ENCODE measurements at regions not wholly inside any gene's neighbourhood (a gene's known extent, or its start where the extent isn't known, plus 50 kb on each side); places are given as distances from the start of the nearest gene placed in this dataset.

- Histone ChIP-seq H3K36me3 (replicated peaks in 1 of 2; ENCODE audit: control extremely low read depth in 1 of 2, control insufficient read depth in 1 of 2, extremely low read depth in 1 of 2, insufficient read depth in 2 of 2, low read length in 1 of 2) (no peaks in the 10 kb centered on the region), H3K79me2 (ENCODE audit: control insufficient read depth, insufficient read depth, low read length) (no peaks in the 10 kb centered on the region), H3K9ac (ENCODE audit: low read length) (no peak overlapping the region), H3K27ac (ENCODE audit: low read length in 2 of 2) (no peak overlapping the region), H3K4me3 (ENCODE audit: control extremely low read depth in 1 of 5, extremely low read depth in 1 of 5, insufficient read depth in 1 of 5, low read depth in 2 of 5, low read length in 4 of 5) (no peak overlapping the region), H3K4me1 (ENCODE audit: control insufficient read depth in 2 of 2, insufficient read depth in 2 of 2, low read length in 2 of 2) (no peaks in the 10 kb centered on the region), H3K4me2 (replicated peaks; ENCODE audit: low read depth, low read length, poor library complexity, severe bottlenecking) (no peak overlapping the region), H4K20me1 (ENCODE audit: control insufficient read depth, insufficient read depth, low read length, poor library complexity, severe bottlenecking) (no peaks in the 10 kb centered on the region), H3K27me3 (replicated peaks in 1 of 4; ENCODE audit: control extremely low read depth in 1 of 4, control insufficient read depth in 3 of 4, insufficient read depth in 4 of 4, low read length in 3 of 4) (no peaks in the 10 kb centered on the region), H2AFZ (ENCODE audit: insufficient read depth, low read depth, low read length, poor library complexity, severe bottlenecking) (no peak overlapping the region), H3K9me3 (ENCODE audit: control extremely low read depth in 1 of 3, control insufficient read depth in 2 of 3, insufficient read depth in 1 of 3, low read length in 2 of 3) (no peaks in the 10 kb centered on the region)
- Mint-ChIP-seq H3K4me3 (no peak overlapping the region), H3K27ac (no peak overlapping the region), H3K9me3 (ENCODE audit: insufficient read depth) (no peaks in the 10 kb centered on the region), H3K27me3 (peaks cover 14% of the 10 kb centered on the region), H3K4me1 (no peaks in the 10 kb centered on the region)
- DNase-seq (no peak), ATAC-seq (ENCODE audit: low read depth) (no peak)
- no peak for TF ChIP-seq EZH2 (IDR thresholded peaks at IDR 0.05; ENCODE audit: borderline replicate concordance, insufficient read depth, low read depth, low read length, poor library complexity, severe bottlenecking)
- TF ChIP-seq, protein P1, sequence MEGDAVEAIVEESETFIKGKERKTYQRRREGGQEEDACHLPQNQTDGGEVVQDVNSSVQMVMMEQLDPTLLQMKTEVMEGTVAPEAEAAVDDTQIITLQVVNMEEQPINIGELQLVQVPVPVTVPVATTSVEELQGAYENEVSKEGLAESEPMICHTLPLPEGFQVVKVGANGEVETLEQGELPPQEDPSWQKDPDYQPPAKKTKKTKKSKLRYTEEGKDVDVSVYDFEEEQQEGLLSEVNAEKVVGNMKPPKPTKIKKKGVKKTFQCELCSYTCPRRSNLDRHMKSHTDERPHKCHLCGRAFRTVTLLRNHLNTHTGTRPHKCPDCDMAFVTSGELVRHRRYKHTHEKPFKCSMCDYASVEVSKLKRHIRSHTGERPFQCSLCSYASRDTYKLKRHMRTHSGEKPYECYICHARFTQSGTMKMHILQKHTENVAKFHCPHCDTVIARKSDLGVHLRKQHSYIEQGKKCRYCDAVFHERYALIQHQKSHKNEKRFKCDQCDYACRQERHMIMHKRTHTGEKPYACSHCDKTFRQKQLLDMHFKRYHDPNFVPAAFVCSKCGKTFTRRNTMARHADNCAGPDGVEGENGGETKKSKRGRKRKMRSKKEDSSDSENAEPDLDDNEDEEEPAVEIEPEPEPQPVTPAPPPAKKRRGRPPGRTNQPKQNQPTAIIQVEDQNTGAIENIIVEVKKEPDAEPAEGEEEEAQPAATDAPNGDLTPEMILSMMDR (IDR thresholded peaks at IDR 0.05), result no peak
- WGBS (ENCODE audit: insufficient coverage), result 90% methylated on average over 3 of the region's 3 CpGs
- ChIA-PET POLR2A (no interaction called here), CTCF (no interaction called here)
- intact Hi-C loops (cut with micrococcal nuclease), result no loop called here
These were observed 101.4 kb upstream of the TSPAN2 start for GRCh38 chr1:115190540-115191170.

- Mint-ChIP-seq H3K4me1 (no peaks in the 10 kb centered on the region), H3K9me3 (ENCODE audit: insufficient read depth) (no peaks in the 10 kb centered on the region), H3K4me3 (no peak overlapping the region), H3K27me3 (peaks cover 14% of the 10 kb centered on the region), H3K27ac (no peak overlapping the region)
- intact Hi-C loops (cut with micrococcal nuclease), result no loop called here
- DNase-seq (no peak), ATAC-seq (ENCODE audit: low read depth) (no peak)
- Histone ChIP-seq H3K4me3 (ENCODE audit: control extremely low read depth in 1 of 5, extremely low read depth in 1 of 5, insufficient read depth in 1 of 5, low read depth in 2 of 5, low read length in 4 of 5) (no peak overlapping the region), H3K9me3 (ENCODE audit: control extremely low read depth in 1 of 3, control insufficient read depth in 2 of 3, insufficient read depth in 1 of 3, low read length in 2 of 3) (no peaks in the 10 kb centered on the region), H3K4me2 (replicated peaks; ENCODE audit: low read depth, low read length, poor library complexity, severe bottlenecking) (no peak overlapping the region), H3K9ac (ENCODE audit: low read length) (no peak overlapping the region), H3K36me3 (replicated peaks in 1 of 2; ENCODE audit: control extremely low read depth in 1 of 2, control insufficient read depth in 1 of 2, extremely low read depth in 1 of 2, insufficient read depth in 2 of 2, low read length in 1 of 2) (no peaks in the 10 kb centered on the region), H2AFZ (ENCODE audit: insufficient read depth, low read depth, low read length, poor library complexity, severe bottlenecking) (no peak overlapping the region), H3K27me3 (replicated peaks in 1 of 4; ENCODE audit: control extremely low read depth in 1 of 4, control insufficient read depth in 3 of 4, insufficient read depth in 4 of 4, low read length in 3 of 4) (no peaks in the 10 kb centered on the region), H4K20me1 (ENCODE audit: control insufficient read depth, insufficient read depth, low read length, poor library complexity, severe bottlenecking) (no peaks in the 10 kb centered on the region), H3K27ac (ENCODE audit: low read length in 2 of 2) (no peak overlapping the region), H3K4me1 (ENCODE audit: control insufficient read depth in 2 of 2, insufficient read depth in 2 of 2, low read length in 2 of 2) (no peaks in the 10 kb centered on the region), H3K79me2 (ENCODE audit: control insufficient read depth, insufficient read depth, low read length) (no peaks in the 10 kb centered on the region)
- POLR2A ChIA-PET, result no interaction called here
- no CpG with 5 or more reads among the region's 5 CpGs for WGBS (ENCODE audit: insufficient coverage)
- TF ChIP-seq EZH2 (IDR thresholded peaks at IDR 0.05; ENCODE audit: borderline replicate concordance, insufficient read depth, low read depth, low read length, poor library complexity, severe bottlenecking), result no peak
- TF ChIP-seq, protein P1 (IDR thresholded peaks at IDR 0.05), result no peak
- CTCF ChIA-PET, result no interaction called here
These were observed 100.7 kb upstream of the TSPAN2 start for GRCh38 chr1:115189814-115190539.

Data from B cell (primary cell).